Kidney (tissue), 13 donors: ENCODE measurements at regions not wholly inside any gene's neighbourhood (a gene's known extent, or its start where the extent isn't known, plus 50 kb on each side); places are given as distances from the start of the nearest gene placed in this dataset.

Source experiments
- DNase-seq, 5 donors: peaks; one replicate each; pipeline ENCODE4 v3.0.0-alpha.2; 2013 to 2020
- FAIRE-seq: peaks from 2 replicates; lab custom pipeline; 2012; peaks lifted over from hg19 to GRCh38; lab: Jason Lieb, UNC
- H3K27ac ChIP-seq, 2 donors: one replicate each; pipeline ENCODE4 v1.7.0; 2013; ENCODE audit warnings: low read depth in 2 of 2, low read length in 2 of 2, inconsistent platforms in 1 of 2
- H3K27me3 ChIP-seq: one replicate; pipeline ENCODE4 v1.7.1; 2013; ENCODE audit warnings: low read length, inconsistent platforms; ENCODE audit not compliant: control insufficient read depth, insufficient read depth
- H3K36me3 ChIP-seq, 3 donors: one replicate each; pipeline versions ENCODE4 v1.7.0 to v1.7.1; 2013; ENCODE audit warnings: low read length in 3 of 3, control low read depth in 1 of 3, inconsistent platforms in 1 of 3; ENCODE audit not compliant: insufficient read depth in 3 of 3, control insufficient read depth in 2 of 3
- H3K4me1 ChIP-seq, 3 donors: one replicate each; pipeline versions ENCODE4 v1.7.0 to v1.7.1; 2013; ENCODE audit warnings: low read length in 3 of 3, inconsistent platforms in 1 of 3, low read depth in 1 of 3; ENCODE audit not compliant: control insufficient read depth in 2 of 3, insufficient read depth in 2 of 3
- H3K4me3 ChIP-seq, 3 donors: one replicate each; pipeline versions ENCODE4 v1.7.0 to v1.8.1; 2013; ENCODE audit warnings: low read length in 3 of 3, control low read depth in 1 of 3, inconsistent platforms in 1 of 3
- H3K9ac ChIP-seq, 3 donors: one replicate each; pipeline versions ENCODE4 v1.7.0 to v1.7.1; 2013; ENCODE audit warnings: low read length in 3 of 3, control low read depth in 1 of 3, inconsistent platforms in 1 of 3
- H3K9me3 ChIP-seq, 3 donors: one replicate each; pipeline versions ENCODE4 v1.7.0 to v1.7.1; 2013; ENCODE audit warnings: low read length in 3 of 3, control low read depth in 1 of 3, inconsistent platforms in 1 of 3; ENCODE audit not compliant: control insufficient read depth in 2 of 3, insufficient read depth in 1 of 3
- CTCF ChIP-seq: IDR thresholded peaks from 3 replicates; pipeline ENCODE4 v1.5.1; 2012; ENCODE audit warnings: mild to moderate bottlenecking, moderate library complexity, borderline replicate concordance; ENCODE audit not compliant: insufficient read depth; ENCODE audit errors: extremely low read depth
- intact Hi-C: fragments of 100-400 bp; cut with DNase I; formaldehyde crosslinking; loops from one replicate; pipeline ENCODE4 v1.11.1; 2022
- donor health status: control.
- donor health status: control.
- donor health status: control.
- donor health status: control.
- donor health status: control.
- donor health status: DM: yes; HTN: yes; CAD: no.
- donor health status: Normal renal cell carcinoma (clear cell type).

- FAIRE-seq: no peak
- no peak for TF ChIP-seq CTCF
- intact Hi-C loops: no loop called here
- H3K9ac ChIP-seq: no peak overlapping the region
- no peaks in the 10 kb centered on the region for H3K36me3 ChIP-seq
- H3K4me3 ChIP-seq: no peak overlapping the region
- H3K9me3 ChIP-seq: no peaks in the 10 kb centered on the region
- H3K27me3 ChIP-seq: no peaks in the 10 kb centered on the region
- no peak overlapping the region for H3K27ac ChIP-seq
- no peaks in the 10 kb centered on the region for H3K4me1 ChIP-seq
- DNase-seq: no peak
Observed at GRCh38 chr2:156748221-156748620, 312.0 kb downstream of the GPD2 start.

- intact Hi-C loops: no loop called here
- Histone ChIP-seq H3K4me1 (no peaks in the 10 kb centered on the region), H3K27ac (no peak overlapping the region), H3K27me3 (no peaks in the 10 kb centered on the region), H3K9ac (no peak overlapping the region), H3K36me3 (no peaks in the 10 kb centered on the region), H3K4me3 (no peak overlapping the region), H3K9me3 (no peaks in the 10 kb centered on the region)
- FAIRE-seq: no peak
- no peak for TF ChIP-seq CTCF
- DNase-seq: no peak
Observed at GRCh38 chr2:156752042-156752441, 315.9 kb downstream of the GPD2 start.

GRCh38 chr2:156753766-156754165, 317.6 kb downstream of the GPD2 start:
- no peaks in the 10 kb centered on the region for H3K27me3 ChIP-seq
- intact Hi-C loops: no loop called here
- H3K4me3 ChIP-seq: no peak overlapping the region
- FAIRE-seq: no peak
- H3K36me3 ChIP-seq: no peaks in the 10 kb centered on the region
- no peak for TF ChIP-seq CTCF
- no peak overlapping the region for H3K9ac ChIP-seq
- no peak for DNase-seq
- H3K4me1 ChIP-seq: no peaks in the 10 kb centered on the region
- H3K9me3 ChIP-seq: no peaks in the 10 kb centered on the region
- no peak overlapping the region for H3K27ac ChIP-seq

GRCh38 chr2:156756516-156756915, 320.3 kb downstream of the GPD2 start:
- intact Hi-C loops: no loop called here
- H3K9me3 ChIP-seq: no peaks in the 10 kb centered on the region
- FAIRE-seq: no peak
- no peak overlapping the region for H3K4me3 ChIP-seq
- no peaks in the 10 kb centered on the region for H3K36me3 ChIP-seq
- H3K9ac ChIP-seq: no peak overlapping the region
- no peaks in the 10 kb centered on the region for H3K4me1 ChIP-seq
- DNase-seq: no peak
- no peaks in the 10 kb centered on the region for H3K27me3 ChIP-seq
- H3K27ac ChIP-seq: no peak overlapping the region
- no peak for TF ChIP-seq CTCF
